Medulla oblongata (tissue), 1 donor: ENCODE measurements at regions not wholly inside any gene's neighbourhood (a gene's known extent, or its start where the extent isn't known, plus 50 kb on each side); places are given as distances from the start of the nearest gene placed in this dataset.

Experiments used
- DNase-seq: peaks from one replicate; pipeline ENCODE4 v3.0.0-alpha.2; 2015; ENCODE audit errors: extremely low spot score

GRCh38 chrX:103158317-103158621 lies 56.6 kb upstream of the BEX4 start:
- no peak for DNase-seq

GRCh38 chrX:103157496-103158316 lies 57.2 kb upstream of the BEX4 start:
- peak; percentile 58 for DNase-seq

GRCh38 chrX:103155201-103155600 lies 59.7 kb upstream of the BEX4 start:
- no peak for DNase-seq

GRCh38 chrX:103153661-103154060 lies 60.7 kb upstream of the NXF3 start:
- DNase-seq, result no peak

- no peak for DNase-seq
These were observed 58.9 kb upstream of the NXF3 start for GRCh38 chrX:103151799-103152198.

- DNase-seq, result no peak
These were observed 56.7 kb upstream of the NXF3 start for GRCh38 chrX:103149652-103150051.

GRCh38 chrX:103148075-103148474 lies 55.1 kb upstream of the NXF3 start:
- DNase-seq, result no peak
